SK-N-SH treated with all-trans-retinoic acid at 6 μM for 48 hours (cell line): ENCODE measurements at regions not wholly inside any gene's neighbourhood (a gene's known extent, or its start where the extent isn't known, plus 50 kb on each side); places are given as distances from the start of the nearest gene placed in this dataset.

Experiments used
- ATAC-seq: fragments of 200-7000 bp; cut with Tn5 transposase; 3 replicates; pipeline ENCODE4 v1.9.1; 2020; ENCODE audit warnings: mild to moderate bottlenecking, moderate library complexity
- ARNTL ChIP-seq: fragments of 450-650 bp; formaldehyde crosslinking; IDR thresholded peaks from 2 replicates; pipeline ENCODE4 v1.5.0; 2020; ENCODE audit warnings: low read depth, mild to moderate bottlenecking, moderate library complexity, borderline replicate concordance
- BACH2 ChIP-seq: fragments of 250-450 bp; sonication (Bioruptor Pico); IDR thresholded peaks from 2 replicates; pipeline ENCODE4 v1.9.0; 2021; ENCODE audit warnings: mild to moderate bottlenecking, borderline replicate concordance
- CREB5 ChIP-seq: fragments of 250-450 bp; sonication (Bioruptor Pico); IDR thresholded peaks from 2 replicates; pipeline ENCODE4 v1.5.1; 2020; ENCODE audit warnings: low read depth, mild to moderate bottlenecking, moderate library complexity
- CSDC2 ChIP-seq: fragments of 250-450 bp; sonication (Bioruptor Pico); IDR thresholded peaks from 2 replicates; pipeline ENCODE4 v1.5.0; 2020; ENCODE audit warnings: mild to moderate bottlenecking, moderate library complexity
- ESRRG ChIP-seq: fragments of 250-450 bp; sonication (Bioruptor Pico); IDR thresholded peaks from 2 replicates; pipeline ENCODE4 v1.6.1; 2021; ENCODE audit warnings: mild to moderate bottlenecking
- GLIS3 ChIP-seq: fragments of 250-450 bp; sonication (Bioruptor Pico); IDR thresholded peaks from 2 replicates; pipeline ENCODE4 v1.5.0; 2020; ENCODE audit warnings: mild to moderate bottlenecking, moderate library complexity
- ISL1 ChIP-seq: fragments of 250-450 bp; sonication (Bioruptor Pico); IDR thresholded peaks from 2 replicates; pipeline ENCODE4 v2.1.2; 2022; ENCODE audit warnings: mild to moderate bottlenecking, moderate library complexity
- OSR1 ChIP-seq: fragments of 250-450 bp; sonication (Bioruptor Pico); IDR thresholded peaks from 2 replicates; pipeline ENCODE4 v1.8.0; 2022; ENCODE audit warnings: moderate library complexity, mild to moderate bottlenecking, inconsistent platforms
- RARB ChIP-seq: fragments of 250-450 bp; sonication (Bioruptor Pico); IDR thresholded peaks from 2 replicates; pipeline ENCODE4 v1.8.0; 2021; ENCODE audit warnings: mild to moderate bottlenecking, moderate library complexity
- SNAI2 ChIP-seq: fragments of 250-450 bp; sonication (Bioruptor Pico); IDR thresholded peaks from 2 replicates; pipeline ENCODE4 v1.5.0; 2020; ENCODE audit warnings: mild to moderate bottlenecking, moderate library complexity
- TOX ChIP-seq: fragments of 250-450 bp; sonication (Bioruptor Pico); IDR thresholded peaks from 2 replicates; pipeline ENCODE4 v1.8.0; 2021; ENCODE audit warnings: mild to moderate bottlenecking, moderate library complexity, borderline replicate concordance
- TSHZ2 ChIP-seq: fragments of 250-450 bp; sonication (Bioruptor Pico); IDR thresholded peaks from 2 replicates; pipeline ENCODE4 v1.5.0; 2020; ENCODE audit warnings: mild to moderate bottlenecking, moderate library complexity
- ZC3H10 ChIP-seq: fragments of 250-450 bp; sonication (Bioruptor Pico); IDR thresholded peaks from 2 replicates; pipeline ENCODE4 v1.5.1; 2021; ENCODE audit warnings: mild to moderate bottlenecking, moderate library complexity
- ZFP3 ChIP-seq: fragments of 250-450 bp; sonication (Bioruptor Pico); IDR thresholded peaks from 2 replicates; pipeline ENCODE4 v1.5.0; 2020; ENCODE audit warnings: mild to moderate bottlenecking, moderate library complexity
- ZFP30 ChIP-seq: fragments of 450-650 bp; formaldehyde crosslinking; IDR thresholded peaks from 2 replicates; pipeline ENCODE4 v1.5.0; 2022; ENCODE audit warnings: mild to moderate bottlenecking, moderate library complexity
- ZNF565 ChIP-seq: fragments of 450-650 bp; formaldehyde crosslinking; conservative IDR thresholded peaks from 2 replicates; pipeline ENCODE4 v1.5.0; 2020; ENCODE audit warnings: low read depth, mild to moderate bottlenecking, moderate library complexity
- ZNF70 ChIP-seq: fragments of 450-650 bp; formaldehyde crosslinking; IDR thresholded peaks from 2 replicates; pipeline ENCODE4 v1.5.0; 2020; ENCODE audit warnings: mild to moderate bottlenecking, moderate library complexity
- ZNF8 ChIP-seq: fragments of 450-650 bp; formaldehyde crosslinking; IDR thresholded peaks from 2 replicates; pipeline ENCODE4 v1.5.0; 2020; ENCODE audit warnings: mild to moderate bottlenecking, moderate library complexity
- TF ChIP-seq, protein P1 (sequence below): fragments of 250-450 bp; sonication (Bioruptor Pico); IDR thresholded peaks from 2 replicates; pipeline ENCODE4 v1.8.0; 2021; ENCODE audit warnings: low read depth, mild to moderate bottlenecking, moderate library complexity, borderline replicate concordance
- TF ChIP-seq, protein P2 (sequence below): fragments of 250-450 bp; sonication (Bioruptor Pico); IDR thresholded peaks from 2 replicates; pipeline ENCODE4 v1.5.1; 2021; ENCODE audit warnings: mild to moderate bottlenecking, moderate library complexity
- TF ChIP-seq, protein P3 (sequence below): fragments of 250-450 bp; sonication (Bioruptor Pico); IDR thresholded peaks from 2 replicates; pipeline ENCODE4 v1.8.0; 2020; ENCODE audit warnings: mild to moderate bottlenecking, moderate library complexity, borderline replicate concordance

DNA sequence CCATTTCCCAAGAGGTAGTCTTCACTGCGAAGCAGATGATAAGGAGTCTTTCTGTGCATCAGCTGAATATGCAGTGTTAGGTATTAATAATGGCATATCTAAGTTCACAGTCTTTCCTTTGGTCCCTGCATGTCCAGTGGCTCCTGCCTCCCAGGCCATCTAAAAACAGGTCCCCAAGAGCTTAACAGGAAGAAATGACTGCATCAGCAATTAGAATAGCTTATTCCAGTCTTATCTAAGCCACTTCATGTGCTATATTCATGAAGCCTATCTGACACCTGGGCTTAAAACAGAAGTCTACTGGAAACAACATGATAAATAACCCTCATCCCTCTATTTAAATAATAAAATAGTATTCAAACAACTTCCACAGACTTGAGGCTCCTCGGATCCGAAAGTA is 346.1 kb upstream of the ERCC4 start (continued):
- TF ChIP-seq ZFP3 (CRISPR knock-in tag) (no peak), SNAI2 (CRISPR knock-in tag) (no peak), ZFP30 (no peak), GLIS3 (CRISPR knock-in tag) (no peak), ZNF565 (no peak)

DNA sequence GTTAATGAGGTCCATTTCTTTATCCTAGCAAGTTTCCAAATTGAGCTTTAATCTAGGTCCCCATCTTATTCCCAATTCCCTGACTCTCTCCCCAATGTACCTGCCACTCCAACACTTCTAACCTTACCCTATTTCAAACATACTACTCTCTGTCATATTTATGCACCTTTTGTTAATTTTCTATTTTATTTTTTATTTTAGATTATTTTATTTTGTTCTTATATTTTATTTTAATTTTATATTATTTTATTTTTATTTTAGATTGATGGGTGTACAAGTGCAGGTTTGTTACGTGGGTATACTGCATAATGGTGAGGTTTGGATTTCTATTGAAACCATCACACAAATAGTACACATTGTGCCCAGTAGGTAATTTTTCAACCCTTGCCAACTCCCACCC is 333.9 kb upstream of the ERCC4 start:
- no peak for ATAC-seq
- no peak for TF ChIP-seq GLIS3 (CRISPR knock-in tag)
- no peak for TF ChIP-seq CSDC2 (CRISPR knock-in tag)
- TF ChIP-seq ARNTL (CRISPR knock-in tag), result no peak
- no peak for TF ChIP-seq SNAI2 (CRISPR knock-in tag)
- TF ChIP-seq, protein P1, sequence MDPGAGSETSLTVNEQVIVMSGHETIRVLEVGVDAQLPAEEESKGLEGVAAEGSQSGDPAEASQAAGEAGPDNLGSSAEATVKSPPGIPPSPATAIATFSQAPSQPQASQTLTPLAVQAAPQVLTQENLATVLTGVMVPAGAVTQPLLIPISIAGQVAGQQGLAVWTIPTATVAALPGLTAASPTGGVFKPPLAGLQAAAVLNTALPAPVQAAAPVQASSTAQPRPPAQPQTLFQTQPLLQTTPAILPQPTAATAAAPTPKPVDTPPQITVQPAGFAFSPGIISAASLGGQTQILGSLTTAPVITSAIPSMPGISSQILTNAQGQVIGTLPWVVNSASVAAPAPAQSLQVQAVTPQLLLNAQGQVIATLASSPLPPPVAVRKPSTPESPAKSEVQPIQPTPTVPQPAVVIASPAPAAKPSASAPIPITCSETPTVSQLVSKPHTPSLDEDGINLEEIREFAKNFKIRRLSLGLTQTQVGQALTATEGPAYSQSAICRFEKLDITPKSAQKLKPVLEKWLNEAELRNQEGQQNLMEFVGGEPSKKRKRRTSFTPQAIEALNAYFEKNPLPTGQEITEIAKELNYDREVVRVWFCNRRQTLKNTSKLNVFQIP (CRISPR knock-in tag), result no peak
- no peak for TF ChIP-seq ISL1 (CRISPR knock-in tag)
- no peak for TF ChIP-seq ZNF8
- TF ChIP-seq ZFP30, result no peak
- no peak for TF ChIP-seq ZC3H10
- TF ChIP-seq ZNF565, result no peak
- no peak for TF ChIP-seq OSR1
- no peak for TF ChIP-seq ZFP3 (CRISPR knock-in tag)
- TF ChIP-seq ESRRG, result no peak
- TF ChIP-seq CREB5 (CRISPR knock-in tag), result no peak
- no peak for TF ChIP-seq ZNF70 (CRISPR knock-in tag)
- TF ChIP-seq, protein P2, sequence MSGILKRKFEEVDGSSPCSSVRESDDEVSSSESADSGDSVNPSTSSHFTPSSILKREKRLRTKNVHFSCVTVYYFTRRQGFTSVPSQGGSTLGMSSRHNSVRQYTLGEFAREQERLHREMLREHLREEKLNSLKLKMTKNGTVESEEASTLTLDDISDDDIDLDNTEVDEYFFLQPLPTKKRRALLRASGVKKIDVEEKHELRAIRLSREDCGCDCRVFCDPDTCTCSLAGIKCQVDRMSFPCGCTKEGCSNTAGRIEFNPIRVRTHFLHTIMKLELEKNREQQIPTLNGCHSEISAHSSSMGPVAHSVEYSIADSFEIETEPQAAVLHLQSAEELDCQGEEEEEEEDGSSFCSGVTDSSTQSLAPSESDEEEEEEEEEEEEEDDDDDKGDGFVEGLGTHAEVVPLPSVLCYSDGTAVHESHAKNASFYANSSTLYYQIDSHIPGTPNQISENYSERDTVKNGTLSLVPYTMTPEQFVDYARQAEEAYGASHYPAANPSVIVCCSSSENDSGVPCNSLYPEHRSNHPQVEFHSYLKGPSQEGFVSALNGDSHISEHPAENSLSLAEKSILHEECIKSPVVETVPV, result no peak
- TF ChIP-seq TSHZ2 (CRISPR knock-in tag), result no peak

- ATAC-seq, result no peak
- TF ChIP-seq SNAI2 (CRISPR knock-in tag) (no peak), BACH2 (CRISPR knock-in tag) (no peak), TOX (CRISPR knock-in tag) (no peak), ZNF8 (no peak), ZFP30 (no peak), ZNF565 (no peak), OSR1 (no peak), TSHZ2 (CRISPR knock-in tag) (no peak), ZFP3 (CRISPR knock-in tag) (no peak), RARB (CRISPR knock-in tag) (no peak), ZC3H10 (no peak), ESRRG (no peak), CSDC2 (CRISPR knock-in tag) (no peak), ZNF70 (CRISPR knock-in tag) (no peak)
- TF ChIP-seq, protein P1 (CRISPR knock-in tag), result no peak
- TF ChIP-seq, protein P3, sequence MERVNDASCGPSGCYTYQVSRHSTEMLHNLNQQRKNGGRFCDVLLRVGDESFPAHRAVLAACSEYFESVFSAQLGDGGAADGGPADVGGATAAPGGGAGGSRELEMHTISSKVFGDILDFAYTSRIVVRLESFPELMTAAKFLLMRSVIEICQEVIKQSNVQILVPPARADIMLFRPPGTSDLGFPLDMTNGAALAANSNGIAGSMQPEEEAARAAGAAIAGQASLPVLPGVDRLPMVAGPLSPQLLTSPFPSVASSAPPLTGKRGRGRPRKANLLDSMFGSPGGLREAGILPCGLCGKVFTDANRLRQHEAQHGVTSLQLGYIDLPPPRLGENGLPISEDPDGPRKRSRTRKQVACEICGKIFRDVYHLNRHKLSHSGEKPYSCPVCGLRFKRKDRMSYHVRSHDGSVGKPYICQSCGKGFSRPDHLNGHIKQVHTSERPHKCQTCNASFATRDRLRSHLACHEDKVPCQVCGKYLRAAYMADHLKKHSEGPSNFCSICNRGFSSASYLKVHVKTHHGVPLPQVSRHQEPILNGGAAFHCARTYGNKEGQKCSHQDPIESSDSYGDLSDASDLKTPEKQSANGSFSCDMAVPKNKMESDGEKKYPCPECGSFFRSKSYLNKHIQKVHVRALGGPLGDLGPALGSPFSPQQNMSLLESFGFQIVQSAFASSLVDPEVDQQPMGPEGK (CRISPR knock-in tag), result no peak
Observed at GRCh38 chr16:13587181-13587580, 332.8 kb upstream of the ERCC4 start.
